H1 (cell line): ENCODE measurements at regions not wholly inside any gene's neighbourhood (a gene's known extent, or its start where the extent isn't known, plus 50 kb on each side); places are given as distances from the start of the nearest gene placed in this dataset.

Source experiments
- CTCF ChIA-PET: fragments of 300-600 bp; sonication (Branson Sonifier 250); formaldehyde crosslinking; loops from one replicate; lab custom pipeline; 2021; ENCODE audit not compliant: partially characterized antibody; lab: Charles Lee
- POLR2A ChIA-PET: fragments of 300-600 bp; sonication (Branson Sonifier 250); formaldehyde crosslinking; loops from one replicate; lab custom pipeline; 2021; ENCODE audit warnings: inconsistent platforms; ENCODE audit not compliant: partially characterized antibody; lab: Charles Lee
- DNase-seq, 2 experiments: peaks; one replicate each; pipeline versions ENCODE4 v3.0.0 to v3.0.0-alpha.2; 2010 to 2022; ENCODE audit warnings: low spot score in 2 of 2, low read depth in 1 of 2, mixed read lengths in 1 of 2
- FAIRE-seq: peaks from 2 replicates; lab custom pipeline; 2011; peaks lifted over from hg19 to GRCh38; lab: Jason Lieb, UNC
- H2AFZ ChIP-seq: 2 replicates; pipeline ENCODE4 v1.8.1; 2012; ENCODE audit warnings: low read length, inconsistent platforms
- H2AK5ac ChIP-seq: 2 replicates; pipeline ENCODE4 v1.6.1; 2013; ENCODE audit warnings: low read depth, low read length
- H2BK120ac ChIP-seq: replicated peaks from 2 replicates; pipeline ENCODE3; 2013; ENCODE audit warnings: low read depth, low read length, inconsistent platforms
- H2BK12ac ChIP-seq: 2 replicates; pipeline ENCODE4 v1.6.1; 2013; ENCODE audit warnings: low read depth, low read length
- H2BK15ac ChIP-seq: 2 replicates; pipeline ENCODE4 v1.6.1; 2013; ENCODE audit warnings: low read length
- H2BK20ac ChIP-seq: 2 replicates; pipeline ENCODE4 v1.6.1; 2013; ENCODE audit warnings: low read length
- H2BK5ac ChIP-seq: 2 replicates; pipeline ENCODE4 v1.6.1; 2013; ENCODE audit warnings: low read depth, low read length
- H3K14ac ChIP-seq: 2 replicates; pipeline ENCODE4 v1.6.1; 2013; ENCODE audit warnings: inconsistent platforms; ENCODE audit not compliant: insufficient read length
- H3K18ac ChIP-seq: 2 replicates; pipeline ENCODE4 v1.6.1; 2013; ENCODE audit warnings: low read length; ENCODE audit errors: extremely low read depth
- H3K23ac ChIP-seq: 2 replicates; pipeline ENCODE4 v1.6.1; 2013; ENCODE audit warnings: inconsistent platforms; ENCODE audit not compliant: insufficient read length
- H3K23me2 ChIP-seq: 2 replicates; pipeline ENCODE4 v1.6.1; 2013; ENCODE audit warnings: low read depth, low read length
- H3K27ac ChIP-seq: 2 replicates; pipeline ENCODE4 v1.6.1; 2011; ENCODE audit warnings: low read depth, low read length, inconsistent platforms
- H3K27me3 ChIP-seq, 4 experiments: replicated peaks in 1 of 4; 1 replicate in 1 of 4; 2 replicates in 3 of 4; pipeline versions ENCODE4 v1.6.1 to v1.8.1; 2011 to 2013; ENCODE audit warnings: low read length in 3 of 4, mild to moderate bottlenecking in 3 of 4, inconsistent platforms in 2 of 4, mixed read lengths in 2 of 4, moderate library complexity in 1 of 4; ENCODE audit not compliant: control insufficient read depth in 3 of 4, insufficient read depth in 3 of 4; ENCODE audit errors: extremely low read depth in 1 of 4
- H3K36me3 ChIP-seq, 4 experiments: 2 replicates each; pipeline versions ENCODE4 v1.6.1 to v1.8.1; 2011 to 2013; ENCODE audit warnings: mild to moderate bottlenecking in 4 of 4, low read length in 3 of 4, moderate library complexity in 2 of 4, control low read depth in 1 of 4, inconsistent platforms in 1 of 4; ENCODE audit not compliant: insufficient read depth in 4 of 4, control insufficient read depth in 2 of 4
- H3K4ac ChIP-seq: replicated peaks from 2 replicates; pipeline ENCODE3; 2013; ENCODE audit warnings: low read length, low read depth, mixed read lengths, inconsistent platforms; ENCODE audit not compliant: insufficient read length
- H3K4me1 ChIP-seq, 4 experiments: replicated peaks in 1 of 4; 1 replicate in 1 of 4; 2 replicates in 3 of 4; pipeline versions ENCODE4 v1.6.1 to v1.8.1; 2011 to 2013; ENCODE audit warnings: low read length in 3 of 4, inconsistent platforms in 2 of 4, mixed read lengths in 1 of 4; ENCODE audit not compliant: insufficient read depth in 4 of 4, control insufficient read depth in 3 of 4
- H3K4me2 ChIP-seq, 2 experiments: 2 replicates each; pipeline versions ENCODE4 v1.6.1 to v1.8.1; 2011 to 2013; ENCODE audit warnings: low read depth in 2 of 2, low read length in 2 of 2, control low read depth in 1 of 2, inconsistent platforms in 1 of 2, mild to moderate bottlenecking in 1 of 2; ENCODE audit not compliant: insufficient read depth in 1 of 2
- H3K4me3 ChIP-seq, 4 experiments: fragments of 200-600, 300-600 bp in 1 of 4; sonication (generic), shearing (Covaris generic), sonication (Bioruptor Twin) in 1 of 4; 2 replicates each; pipeline versions ENCODE4 v1.5.1 to v1.8.1; 2011 to 2016; ENCODE audit warnings: low read length in 4 of 4, low read depth in 3 of 4, control low read depth in 2 of 4, inconsistent platforms in 2 of 4, mild to moderate bottlenecking in 2 of 4, mixed read lengths in 1 of 4, moderate library complexity in 1 of 4; ENCODE audit not compliant: insufficient read depth in 2 of 4; ENCODE audit errors: extremely low read depth in 1 of 4
- H3K56ac ChIP-seq: replicated peaks from 2 replicates; pipeline ENCODE3; 2013; ENCODE audit warnings: low read depth, mild to moderate bottlenecking, mixed read lengths, low read length, inconsistent platforms; ENCODE audit not compliant: insufficient read length
- H3K79me1 ChIP-seq: 2 replicates; pipeline ENCODE4 v1.6.1; 2013; ENCODE audit warnings: low read depth, low read length, control low read depth
- H3K79me2 ChIP-seq, 2 experiments: 2 replicates each; pipeline versions ENCODE4 v1.6.1 to v1.8.1; 2012 to 2013; ENCODE audit warnings: low read length in 2 of 2, mild to moderate bottlenecking in 2 of 2, inconsistent platforms in 1 of 2; ENCODE audit not compliant: insufficient read depth in 2 of 2, control insufficient read depth in 1 of 2
- H3K9ac ChIP-seq, 4 experiments: replicated peaks in 1 of 4; 1 replicate in 1 of 4; 2 replicates in 3 of 4; pipeline versions ENCODE4 v1.6.1 to v1.8.1; 2011 to 2013; ENCODE audit warnings: low read depth in 3 of 4, low read length in 3 of 4, control low read depth in 2 of 4, mild to moderate bottlenecking in 2 of 4, moderate library complexity in 2 of 4, inconsistent platforms in 1 of 4; ENCODE audit errors: extremely low read depth in 1 of 4
- H3K9me3 ChIP-seq, 2 experiments: 2 replicates each; pipeline versions ENCODE4 v1.6.1 to v1.8.1; 2012 to 2013; ENCODE audit warnings: mild to moderate bottlenecking in 2 of 2, moderate library complexity in 2 of 2, control low read depth in 1 of 2, inconsistent platforms in 1 of 2, low read depth in 1 of 2, low read length in 1 of 2, mixed read lengths in 1 of 2; ENCODE audit not compliant: insufficient read depth in 2 of 2
- H4K20me1 ChIP-seq, 2 experiments: replicated peaks in 1 of 2; 2 replicates each; pipeline versions ENCODE3 to v1.8.1; 2011 to 2013; ENCODE audit warnings: inconsistent platforms in 2 of 2, low read length in 2 of 2, mild to moderate bottlenecking in 1 of 2; ENCODE audit not compliant: insufficient read depth in 2 of 2, control insufficient read depth in 1 of 2
- H4K5ac ChIP-seq: 2 replicates; pipeline ENCODE4 v1.6.1; 2013; ENCODE audit warnings: low read length, low read depth, mixed read lengths, inconsistent platforms; ENCODE audit not compliant: insufficient read length
- H4K8ac ChIP-seq: 2 replicates; pipeline ENCODE4 v1.8.0; 2013; ENCODE audit warnings: mild to moderate bottlenecking, moderate library complexity, low read length, inconsistent platforms; ENCODE audit not compliant: insufficient read depth; ENCODE audit errors: extremely low read depth
- H4K91ac ChIP-seq: replicated peaks from 2 replicates; pipeline ENCODE3; 2013; ENCODE audit warnings: low read length, mixed read lengths, inconsistent platforms; ENCODE audit not compliant: insufficient read length
- ATF2 ChIP-seq: IDR thresholded peaks from 2 replicates; pipeline ENCODE4 v1.6.1; 2012; ENCODE audit warnings: low read length, inconsistent platforms
- ATF3 ChIP-seq: IDR thresholded peaks from 2 replicates; pipeline ENCODE4 v1.6.1; 2011; ENCODE audit warnings: low read depth, mild to moderate bottlenecking, low read length; ENCODE audit not compliant: insufficient read depth
- EP300 ChIP-seq, 2 experiments: IDR thresholded peaks; 1 replicate in 1 of 2; 2 replicates in 1 of 2; pipeline ENCODE4 v1.6.1; 2011 to 2012; ENCODE audit warnings: low read depth in 2 of 2, low read length in 2 of 2, mild to moderate bottlenecking in 2 of 2, borderline replicate concordance in 1 of 2, inconsistent platforms in 1 of 2, moderate library complexity in 1 of 2
- JUN ChIP-seq: IDR thresholded peaks from 2 replicates; pipeline ENCODE4 v1.6.1; 2011; ENCODE audit warnings: low read depth, mild to moderate bottlenecking, improper control_type of control experiment, low read length
- SP1 ChIP-seq: IDR thresholded peaks from 2 replicates; pipeline ENCODE4 v1.6.1; 2011; ENCODE audit warnings: low read depth, low read length
- WGBS, 2 experiments: shearing (Covaris generic) in 1 of 2; methylation state at CpG; one replicate each; pipeline versions ENCODE4 v1.1.6 to v1.1.7; 2013 to 2015; ENCODE audit warnings: low lambda C conversion rate in 2 of 2, mixed read lengths in 2 of 2, inconsistent platforms in 1 of 2, low coverage in 1 of 2, missing lambda C conversion rate in 1 of 2; ENCODE audit not compliant: insufficient replicate concordance in 2 of 2, insufficient coverage in 1 of 2, insufficient read length in 1 of 2; ENCODE audit errors: extremely low coverage in 1 of 2, missing lambda C conversion rate in 1 of 2; 5-methylcytosine and 5-hydroxymethylcytosine counted together

- FAIRE-seq, result peak; percentile 85
- TF ChIP-seq ATF3 (no peak), EP300 (IDR thresholded peaks at IDR 0.05; ENCODE audit: borderline replicate concordance in 1 of 2, low read depth in 2 of 2, low read length in 2 of 2) (peak in 1 of 2 experiments; percentile 28; a peak in 1 of 3 replicates), SP1 (peak; percentile 30; the same call in 1 of the 2 replicates), JUN (0 out of 2 replicates have a peak, but pooled peaks have one; percentile 30), ATF2 (no peak)
Measured at GRCh38 chr7:13835442-13835841, 154.0 kb downstream of the ETV1 start.

More at GRCh38 chr7:13835442-13835841, 154.0 kb downstream of the ETV1 start:
- peak overlapping the region in 1 of 2 experiments; percentile 46; a peak in 1 of 4 replicates for H3K4me2 ChIP-seq
- H3K27me3 ChIP-seq, result no peaks in the 10 kb centered on the region
- H3K23me2 ChIP-seq, result no peaks in the 10 kb centered on the region
- H3K79me1 ChIP-seq, result no peaks in the 10 kb centered on the region
- H2BK20ac ChIP-seq, result no peak overlapping the region
- H4K91ac ChIP-seq, result no peak overlapping the region
- no peak overlapping the region for H3K9ac ChIP-seq
- no peak overlapping the region for H3K56ac ChIP-seq
- H4K8ac ChIP-seq, result no peak overlapping the region
- no peak for DNase-seq
- H3K4ac ChIP-seq, result no peak overlapping the region
- WGBS, 2 experiments, result 12% methylated on average over 2 of the region's 2 CpGs; no CpG with 5 or more reads in 1 of the 2 experiments
- POLR2A ChIA-PET, result no interaction called here
- peaks cover 0 to 14% (median 6%) of the 10 kb centered on the region in 4 experiments; a peak in 6 of 7 replicates for H3K4me1 ChIP-seq
- peak overlapping the region; percentile 46; the same call in 1 of the 2 replicates for H2BK5ac ChIP-seq
- H3K14ac ChIP-seq, result no peak overlapping the region
- peak overlapping the region in 1 of 4 experiments; percentile 19; a peak in 1 of 8 replicates for H3K4me3 ChIP-seq
- H3K79me2 ChIP-seq, result no peaks in the 10 kb centered on the region
- H2AK5ac ChIP-seq, result no peak overlapping the region
- H4K5ac ChIP-seq, result no peak overlapping the region
- H2BK120ac ChIP-seq, result peak overlapping the region; percentile 13
- H3K18ac ChIP-seq, result no peak overlapping the region
- no peak overlapping the region for H2BK12ac ChIP-seq
- H3K27ac ChIP-seq, result peak overlapping the region; percentile 46; the same call in 1 of the 2 replicates
- no peaks in the 10 kb centered on the region for H4K20me1 ChIP-seq
- no peaks in the 10 kb centered on the region for H3K9me3 ChIP-seq
- peak overlapping the region; percentile 28; the same call in 1 of the 2 replicates for H2AFZ ChIP-seq
- H3K23ac ChIP-seq, result no peak overlapping the region
- H2BK15ac ChIP-seq, result no peak overlapping the region
- CTCF ChIA-PET, result interaction anchor here (1.2 kb wide), 1 partner anchor 26 kb away, joined by 3 read pairs; no protein-coding TSS in a partner anchor
- H3K36me3 ChIP-seq, result no peaks in the 10 kb centered on the region
